ENCODE measurements at regions not wholly inside any gene's neighbourhood (a gene's known extent, or its start where the extent isn't known, plus 50 kb on each side); places are given as distances from the start of the nearest gene placed in this dataset.

DNA sequence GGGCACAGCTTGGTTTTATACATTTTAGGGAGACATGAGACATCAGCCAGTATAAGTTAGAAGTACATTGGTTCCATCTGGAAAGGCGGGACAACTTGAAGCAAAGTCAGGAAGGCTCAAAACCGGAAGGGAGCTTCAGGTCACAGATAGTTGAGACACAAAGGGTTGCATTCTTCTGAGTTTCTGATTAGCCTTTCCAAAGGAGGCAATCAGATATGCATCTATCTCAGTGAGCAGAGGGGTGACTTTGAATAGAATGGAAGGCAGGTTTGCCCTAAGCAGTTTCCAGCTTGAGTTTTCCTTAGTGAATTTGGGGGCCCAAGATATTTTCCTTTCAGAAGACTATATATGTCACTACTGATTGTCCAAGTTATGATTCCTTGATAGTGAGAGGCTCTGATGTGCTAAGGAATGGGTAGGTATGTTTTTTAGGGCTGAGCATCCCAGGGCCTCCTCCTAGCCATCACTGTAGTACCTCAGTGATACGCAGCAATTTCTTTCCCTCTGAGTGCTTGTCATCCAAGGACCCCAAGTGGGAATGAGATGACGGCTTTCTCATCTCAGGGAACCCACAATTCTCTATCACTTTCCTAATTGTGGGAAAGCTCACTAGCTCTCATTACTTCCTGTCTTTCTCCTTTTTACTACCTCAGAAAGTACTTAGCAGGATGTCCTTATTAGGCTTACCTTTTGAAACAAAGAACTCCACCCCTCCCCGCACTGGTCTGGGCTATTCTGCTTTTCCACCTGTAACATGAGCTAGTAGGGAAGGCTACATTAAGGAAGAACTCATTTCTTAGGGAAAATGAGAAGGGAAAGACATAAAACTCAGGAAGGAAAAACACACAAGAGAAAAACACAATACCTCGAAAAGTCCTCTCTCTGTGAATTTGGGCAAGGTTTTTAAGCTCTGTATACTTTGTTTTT lies 632.7 kb downstream of the RAPGEF2 start:
- DNase-seq (ENCODE audit: extremely low spot score), result no peak
- POLR2A ChIA-PET, result no interaction called here
- TF ChIP-seq, protein P1, sequence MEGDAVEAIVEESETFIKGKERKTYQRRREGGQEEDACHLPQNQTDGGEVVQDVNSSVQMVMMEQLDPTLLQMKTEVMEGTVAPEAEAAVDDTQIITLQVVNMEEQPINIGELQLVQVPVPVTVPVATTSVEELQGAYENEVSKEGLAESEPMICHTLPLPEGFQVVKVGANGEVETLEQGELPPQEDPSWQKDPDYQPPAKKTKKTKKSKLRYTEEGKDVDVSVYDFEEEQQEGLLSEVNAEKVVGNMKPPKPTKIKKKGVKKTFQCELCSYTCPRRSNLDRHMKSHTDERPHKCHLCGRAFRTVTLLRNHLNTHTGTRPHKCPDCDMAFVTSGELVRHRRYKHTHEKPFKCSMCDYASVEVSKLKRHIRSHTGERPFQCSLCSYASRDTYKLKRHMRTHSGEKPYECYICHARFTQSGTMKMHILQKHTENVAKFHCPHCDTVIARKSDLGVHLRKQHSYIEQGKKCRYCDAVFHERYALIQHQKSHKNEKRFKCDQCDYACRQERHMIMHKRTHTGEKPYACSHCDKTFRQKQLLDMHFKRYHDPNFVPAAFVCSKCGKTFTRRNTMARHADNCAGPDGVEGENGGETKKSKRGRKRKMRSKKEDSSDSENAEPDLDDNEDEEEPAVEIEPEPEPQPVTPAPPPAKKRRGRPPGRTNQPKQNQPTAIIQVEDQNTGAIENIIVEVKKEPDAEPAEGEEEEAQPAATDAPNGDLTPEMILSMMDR (IDR thresholded peaks at IDR 0.05; ENCODE audit: control extremely low read depth, extremely low read depth, low read depth, missing control alignments), result no peak
- CTCF ChIA-PET, result interaction anchor here (0.9 to 1.6 kb wide), 4 partner anchors 10 to 29 kb away, joined by 3 read pairs; no protein-coding TSS in a partner anchor

GRCh38 chr4:159736411-159736810 lies 633.5 kb downstream of the RAPGEF2 start:
- no peak for DNase-seq (ENCODE audit: extremely low spot score)
- ChIA-PET POLR2A (interaction anchor here (0.5 kb wide), 1 partner anchor 1097 kb away, joined by 4 read pairs; no protein-coding TSS in a partner anchor), CTCF (interaction anchor here (1.1 to 1.6 kb wide), 2 partner anchors 11 to 13 kb away, joined by 3 read pairs; no protein-coding TSS in a partner anchor)
- TF ChIP-seq, protein P1 (IDR thresholded peaks at IDR 0.05; ENCODE audit: control extremely low read depth, extremely low read depth, low read depth, missing control alignments), result no peak

GRCh38 chr4:159743971-159744370 lies 641.1 kb downstream of the RAPGEF2 start:
- no peak for DNase-seq (ENCODE audit: extremely low spot score)
- ChIA-PET CTCF (no interaction called here), POLR2A (no interaction called here)
- TF ChIP-seq, protein P1 (IDR thresholded peaks at IDR 0.05; ENCODE audit: control extremely low read depth, extremely low read depth, low read depth, missing control alignments), result no peak

GRCh38 chr4:159747983-159748382 lies 645.1 kb downstream of the RAPGEF2 start:
- TF ChIP-seq, protein P1 (IDR thresholded peaks at IDR 0.05; ENCODE audit: control extremely low read depth, extremely low read depth, low read depth, missing control alignments), result no peak
- DNase-seq (ENCODE audit: extremely low spot score), result no peak
- ChIA-PET POLR2A (no interaction called here), CTCF (interaction anchor here (1.9 kb wide), 2 partner anchors 17 to 21 kb away, joined by 5 read pairs; no protein-coding TSS in a partner anchor)

DNA sequence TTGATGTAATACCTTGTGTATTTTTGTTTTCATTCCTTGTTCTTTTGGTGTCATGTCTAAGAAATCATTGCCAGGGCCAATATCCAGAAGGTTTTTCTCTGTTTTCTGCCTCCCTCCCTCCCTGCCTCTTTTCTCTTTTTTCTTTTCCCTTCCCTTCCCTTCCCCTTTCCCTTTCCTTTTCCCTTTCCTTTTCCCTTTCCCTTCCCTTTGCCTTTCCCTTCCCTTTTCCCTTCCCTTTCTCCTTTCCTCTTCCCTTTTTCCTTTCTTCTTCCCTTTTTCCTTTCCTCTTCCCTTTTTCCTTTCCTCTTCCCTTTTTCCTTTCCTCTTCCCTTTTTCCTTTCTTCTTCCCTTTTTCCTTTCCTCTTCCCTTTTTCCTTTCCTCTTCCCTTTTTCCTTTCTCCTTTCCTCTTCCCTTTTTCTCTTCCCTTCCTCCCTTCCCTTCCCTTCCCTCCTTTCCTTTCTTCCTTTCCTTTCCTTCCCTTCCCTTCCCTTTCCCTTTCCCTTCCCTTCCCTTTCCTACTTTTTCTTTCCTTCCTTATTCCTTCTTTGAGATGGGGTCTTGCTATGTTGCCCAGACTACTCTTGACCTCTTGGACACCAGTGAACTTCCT lies 646.1 kb downstream of the RAPGEF2 start:
- CTCF ChIA-PET, result interaction anchor here (1.3 to 1.9 kb wide), 2 partner anchors 13 to 16 kb away, joined by 3 to 5 read pairs; no protein-coding TSS in a partner anchor
- no peak for DNase-seq (ENCODE audit: extremely low spot score)
- TF ChIP-seq, protein P1 (IDR thresholded peaks at IDR 0.05; ENCODE audit: control extremely low read depth, extremely low read depth, low read depth, missing control alignments), result no peak
- POLR2A ChIA-PET, result no interaction called here

- ChIA-PET POLR2A (no interaction called here), CTCF (interaction anchor here (0.8 kb wide), 1 partner anchor 12 kb away, joined by 3 read pairs; no protein-coding TSS in a partner anchor)
- DNase-seq (ENCODE audit: extremely low spot score), result no peak
- TF ChIP-seq, protein P1 (IDR thresholded peaks at IDR 0.05; ENCODE audit: control extremely low read depth, extremely low read depth, low read depth, missing control alignments), result no peak
Measured at GRCh38 chr4:159757499-159757898, 654.6 kb downstream of the RAPGEF2 start.
